Gastroesophageal sphincter (tissue), 4 donors: ENCODE measurements at regions not wholly inside any gene's neighbourhood (a gene's known extent, or its start where the extent isn't known, plus 50 kb on each side); places are given as distances from the start of the nearest gene placed in this dataset.

Experiments
- ATAC-seq: fragments of 150-250 bp; one replicate; pipeline ENCODE4 v1.9.1; 2016; ENCODE audit warnings: mild to moderate bottlenecking, moderate library complexity
- H3K27ac ChIP-seq, 4 donors: fragments of 200-600 bp; sonication (generic) in 3 of 4; 1 replicate in 3 of 4; 2 replicates in 1 of 4; pipeline ENCODE4 v1.5.1; 2016 to 2019
- H3K27me3 ChIP-seq: fragments of 200-600 bp; sonication (generic); one replicate; pipeline ENCODE4 v1.5.1; 2019
- H3K36me3 ChIP-seq, 2 donors: fragments of 200-600 bp; sonication (generic); one replicate each; pipeline ENCODE4 v1.5.1; 2019; ENCODE audit warnings: control low read depth in 1 of 2
- H3K4me1 ChIP-seq, 3 donors: fragments of 200-600 bp; sonication (generic); 1 replicate in 2 of 3; 2 replicates in 1 of 3; pipeline ENCODE4 v1.5.1; 2016 to 2019; ENCODE audit warnings: control low read depth in 2 of 3
- H3K4me3 ChIP-seq, 2 donors: fragments of 200-600 bp; sonication (generic); one replicate each; pipeline ENCODE4 v1.5.1; 2019; ENCODE audit warnings: mild to moderate bottlenecking in 1 of 2, moderate library complexity in 1 of 2
- H3K9me3 ChIP-seq, 3 donors: fragments of 200-600 bp; sonication (generic); one replicate each; pipeline ENCODE4 v1.5.1; 2017 to 2019; ENCODE audit warnings: control low read depth in 2 of 3
- EP300 ChIP-seq: sonication (generic); formaldehyde crosslinking; IDR thresholded peaks from one replicate; pipeline ENCODE4 v1.6.1; 2017; ENCODE audit warnings: antibody characterized with exemption, mild to moderate bottlenecking
- POLR2A ChIP-seq, 2 donors: fragments of 450-650 bp; IDR thresholded peaks; one replicate each; pipeline ENCODE4 v1.6.1; 2017; ENCODE audit warnings: antibody characterized with exemption in 2 of 2, mild to moderate bottlenecking in 2 of 2, moderate library complexity in 1 of 2
- POLR2AphosphoS5 ChIP-seq: sonication (generic); formaldehyde crosslinking; IDR thresholded peaks from one replicate; pipeline ENCODE4 v1.6.1; 2017; ENCODE audit warnings: antibody characterized with exemption
- WGBS, 2 donors: methylation state at CpG; one replicate each; pipeline ENCODE4 v1.1.5; 2018; ENCODE audit warnings: low coverage in 1 of 2; 5-methylcytosine and 5-hydroxymethylcytosine counted together
- TF ChIP-seq, protein P1 (sequence below), 4 experiments: fragments of 200-600 bp in 2 of 4; fragments of 450-650 bp in 2 of 4; sonication (generic) in 1 of 4; IDR thresholded peaks; one replicate each; pipeline ENCODE4 v1.5.1; 2017 to 2019; ENCODE audit warnings: antibody characterized with exemption in 4 of 4, mild to moderate bottlenecking in 2 of 4, moderate library complexity in 2 of 4

DNA sequence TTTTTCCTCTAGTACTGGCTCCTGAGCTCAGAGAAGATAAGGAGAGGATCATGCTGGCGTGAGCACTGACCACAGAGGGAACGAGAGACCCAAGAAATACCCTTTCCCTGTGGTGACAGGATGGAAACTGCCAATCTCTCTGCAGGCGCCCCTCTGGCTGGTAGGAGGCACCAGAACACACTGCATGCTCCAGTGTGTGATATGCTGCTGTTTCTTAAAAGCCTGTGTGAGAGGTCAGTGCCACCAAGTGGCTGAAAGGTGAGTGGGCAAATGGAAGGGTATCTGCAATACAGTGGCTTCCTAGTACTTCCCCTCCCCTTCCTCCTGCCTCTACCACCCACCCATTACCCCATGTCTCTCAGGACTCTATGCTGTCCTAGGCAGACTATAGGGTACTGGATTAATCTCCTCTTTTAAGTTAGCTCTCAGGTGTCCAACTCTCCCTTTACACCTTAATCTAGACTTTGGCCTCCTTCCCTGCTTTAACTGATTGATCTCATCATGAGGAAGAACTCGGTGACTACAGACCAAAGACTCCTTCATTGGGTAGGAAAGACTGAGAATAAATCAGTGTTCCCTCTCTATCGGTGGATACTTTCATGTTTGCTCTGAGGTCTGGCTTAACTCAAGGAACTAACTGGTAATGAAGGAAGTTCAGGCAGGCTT, 283.6 kb downstream of the ADRA2A start:
- H3K36me3 ChIP-seq = no peaks in the 10 kb centered on the region
- no peaks in the 10 kb centered on the region for H3K9me3 ChIP-seq
- 22 to 38% methylated on average over 4 to 5 of the region's 5 CpGs for WGBS, 2 donors
- H3K27ac ChIP-seq = no peak overlapping the region
- H3K27me3 ChIP-seq = peaks cover 16% of the 10 kb centered on the region
- no peak for TF ChIP-seq POLR2AphosphoS5
- TF ChIP-seq, protein P1, sequence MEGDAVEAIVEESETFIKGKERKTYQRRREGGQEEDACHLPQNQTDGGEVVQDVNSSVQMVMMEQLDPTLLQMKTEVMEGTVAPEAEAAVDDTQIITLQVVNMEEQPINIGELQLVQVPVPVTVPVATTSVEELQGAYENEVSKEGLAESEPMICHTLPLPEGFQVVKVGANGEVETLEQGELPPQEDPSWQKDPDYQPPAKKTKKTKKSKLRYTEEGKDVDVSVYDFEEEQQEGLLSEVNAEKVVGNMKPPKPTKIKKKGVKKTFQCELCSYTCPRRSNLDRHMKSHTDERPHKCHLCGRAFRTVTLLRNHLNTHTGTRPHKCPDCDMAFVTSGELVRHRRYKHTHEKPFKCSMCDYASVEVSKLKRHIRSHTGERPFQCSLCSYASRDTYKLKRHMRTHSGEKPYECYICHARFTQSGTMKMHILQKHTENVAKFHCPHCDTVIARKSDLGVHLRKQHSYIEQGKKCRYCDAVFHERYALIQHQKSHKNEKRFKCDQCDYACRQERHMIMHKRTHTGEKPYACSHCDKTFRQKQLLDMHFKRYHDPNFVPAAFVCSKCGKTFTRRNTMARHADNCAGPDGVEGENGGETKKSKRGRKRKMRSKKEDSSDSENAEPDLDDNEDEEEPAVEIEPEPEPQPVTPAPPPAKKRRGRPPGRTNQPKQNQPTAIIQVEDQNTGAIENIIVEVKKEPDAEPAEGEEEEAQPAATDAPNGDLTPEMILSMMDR (IDR thresholded peaks at IDR 0.05) = no peak
- TF ChIP-seq EP300 = no peak
- TF ChIP-seq POLR2A (IDR thresholded peaks at IDR 0.05) = no peak
- H3K4me1 ChIP-seq = no peaks in the 10 kb centered on the region
- ATAC-seq = no peak
- H3K4me3 ChIP-seq = no peak overlapping the region

DNA sequence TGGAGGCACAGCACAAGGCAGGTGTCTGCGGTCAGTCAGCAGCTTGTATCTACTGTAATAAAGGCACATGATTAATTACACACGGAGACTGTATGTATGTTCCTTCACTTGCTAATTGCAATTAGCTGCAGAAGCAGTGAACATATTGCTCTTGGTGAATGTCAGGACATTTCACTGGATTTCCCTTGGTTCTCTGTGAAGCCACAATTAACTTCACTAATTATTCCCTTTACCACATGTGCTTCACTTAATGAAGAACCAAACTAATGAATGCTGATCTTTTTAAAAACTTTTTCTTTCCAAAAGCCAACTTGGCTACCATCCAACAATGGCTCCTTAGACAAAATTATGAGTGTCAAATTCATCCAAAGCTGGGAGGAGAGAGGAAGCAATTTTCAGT, 290.7 kb downstream of the ADRA2A start:
- 49 to 69% methylated on average over 2 of the region's 2 CpGs for WGBS, 2 donors
- no peak for ATAC-seq
- Histone ChIP-seq H3K27ac (no peak overlapping the region), H3K4me3 (no peak overlapping the region), H3K27me3 (peaks cover under 1% of the 10 kb centered on the region), H3K9me3 (no peaks in the 10 kb centered on the region), H3K4me1 (no peaks in the 10 kb centered on the region), H3K36me3 (no peaks in the 10 kb centered on the region)
- no peak for TF ChIP-seq POLR2A (IDR thresholded peaks at IDR 0.05)
- TF ChIP-seq, protein P1 (IDR thresholded peaks at IDR 0.05) = no peak
- no peak for TF ChIP-seq POLR2AphosphoS5
- no peak for TF ChIP-seq EP300

DNA sequence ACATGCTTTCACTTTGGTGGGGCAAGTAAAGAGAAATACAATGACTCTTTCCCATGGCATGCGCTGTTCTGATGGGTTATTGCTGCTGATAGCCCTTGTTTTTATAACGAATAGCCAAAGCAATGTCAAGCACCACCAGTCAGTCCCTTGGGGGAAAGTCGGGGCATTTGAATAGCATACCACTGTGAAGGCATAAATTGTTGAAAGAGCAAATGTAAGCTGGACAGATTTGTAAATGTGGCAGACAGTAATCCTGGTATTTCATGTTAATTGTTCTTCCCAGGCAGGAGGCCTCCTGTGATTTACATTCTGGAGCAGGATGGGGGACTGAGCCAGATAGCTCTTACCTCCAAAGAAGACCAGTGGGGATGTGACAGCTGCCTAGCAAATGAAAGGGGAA, 293.3 kb downstream of the ADRA2A start:
- 18 to 43% methylated on average over 1 to 3 of the region's 3 CpGs for WGBS, 2 donors

DNA sequence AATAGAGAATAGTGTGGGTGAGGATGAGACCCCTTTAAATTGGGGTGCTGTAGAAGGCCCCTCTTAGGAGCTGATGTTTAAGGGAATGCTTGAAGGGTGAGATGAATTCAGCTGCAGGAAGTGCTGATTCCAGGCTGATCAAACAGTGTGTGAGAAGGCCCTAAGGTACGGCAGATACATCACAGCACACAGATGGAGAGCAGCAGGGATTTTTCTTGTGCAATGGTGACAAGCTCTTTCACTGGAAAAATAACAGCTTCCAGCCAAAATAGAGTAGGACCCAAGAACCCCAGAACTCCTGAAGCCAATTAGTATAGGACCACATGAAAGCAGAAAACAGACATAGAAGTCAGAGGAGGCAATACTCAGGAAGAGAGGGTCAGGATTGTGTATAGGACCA, 296.9 kb downstream of the ADRA2A start:
- H3K9me3 ChIP-seq = no peaks in the 10 kb centered on the region
- H3K4me3 ChIP-seq = no peak overlapping the region
- no peaks in the 10 kb centered on the region for H3K36me3 ChIP-seq
- H3K27ac ChIP-seq = no peak overlapping the region
- 50% methylated on average over 1 of the region's 1 CpG; no CpG with 5 or more reads in 1 of the 2 donors for WGBS, 2 donors
- no peak for TF ChIP-seq EP300
- TF ChIP-seq POLR2AphosphoS5 = no peak
- no peak for TF ChIP-seq POLR2A (IDR thresholded peaks at IDR 0.05)
- TF ChIP-seq, protein P1 (IDR thresholded peaks at IDR 0.05) = no peak
- no peaks in the 10 kb centered on the region for H3K4me1 ChIP-seq
- ATAC-seq = no peak
- H3K27me3 ChIP-seq = no peaks in the 10 kb centered on the region

More for the DNA sequence above, 293.3 kb downstream of the ADRA2A start:
- no peaks in the 10 kb centered on the region for H3K9me3 ChIP-seq
- H3K27me3 ChIP-seq = no peaks in the 10 kb centered on the region
- H3K36me3 ChIP-seq = no peaks in the 10 kb centered on the region
- no peaks in the 10 kb centered on the region for H3K4me1 ChIP-seq
- no peak for TF ChIP-seq POLR2A (IDR thresholded peaks at IDR 0.05)
- no peak for TF ChIP-seq POLR2AphosphoS5
- H3K27ac ChIP-seq = no peak overlapping the region
- H3K4me3 ChIP-seq = no peak overlapping the region
- no peak for ATAC-seq

DNA sequence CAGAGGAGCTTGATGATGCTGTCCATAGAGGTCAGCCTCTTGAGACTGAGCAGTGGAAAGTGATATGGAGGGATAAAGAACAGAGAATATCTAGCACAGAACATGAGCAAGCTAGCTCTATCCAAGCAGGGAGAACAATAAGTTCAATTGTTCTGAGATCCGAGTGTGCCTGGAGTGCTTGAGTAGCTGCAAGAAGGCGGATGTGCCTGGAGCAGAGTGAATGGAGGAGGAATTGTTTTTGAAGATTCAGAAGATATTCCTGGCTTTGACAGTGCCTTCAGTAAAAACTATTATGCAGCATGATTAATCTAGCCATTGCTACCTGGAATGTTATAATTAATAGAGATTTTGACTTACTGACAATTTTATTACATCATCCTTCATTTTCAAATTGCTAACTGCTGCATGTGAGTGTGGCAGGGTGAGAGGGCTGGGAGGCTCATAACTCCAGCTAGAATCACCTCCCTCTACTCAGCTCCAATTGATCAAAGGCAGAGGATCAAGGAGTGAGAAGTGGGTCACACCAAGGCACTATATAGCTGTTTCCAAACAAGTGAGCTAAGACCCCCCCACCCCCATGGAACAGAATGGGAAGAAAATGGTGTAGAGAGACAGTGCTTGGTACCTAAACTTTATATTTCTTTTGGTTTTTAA, 302.8 kb downstream of the ADRA2A start:
- no peaks in the 10 kb centered on the region for H3K4me1 ChIP-seq
- no peaks in the 10 kb centered on the region for H3K9me3 ChIP-seq
- no peaks in the 10 kb centered on the region for H3K36me3 ChIP-seq
- WGBS, 2 donors = 76 to 85% methylated on average over 2 of the region's 2 CpGs
- no peak overlapping the region for H3K4me3 ChIP-seq
- ATAC-seq = no peak
- H3K27ac ChIP-seq = no peak overlapping the region
- TF ChIP-seq, protein P1 (IDR thresholded peaks at IDR 0.05) = no peak
- TF ChIP-seq POLR2A (IDR thresholded peaks at IDR 0.05) = no peak
- TF ChIP-seq EP300 = no peak
- no peak for TF ChIP-seq POLR2AphosphoS5
- H3K27me3 ChIP-seq = peaks cover 10% of the 10 kb centered on the region
